Tibial nerve (tissue), 4 donors: ENCODE measurements at regions not wholly inside any gene's neighbourhood (a gene's known extent, or its start where the extent isn't known, plus 50 kb on each side); places are given as distances from the start of the nearest gene placed in this dataset.

Experiments
- EP300 ChIP-seq, 2 donors: sonication (generic); formaldehyde crosslinking; IDR thresholded peaks; one replicate each; pipeline ENCODE4 v1.6.1; 2017; ENCODE audit warnings: antibody characterized with exemption in 2 of 2, mild to moderate bottlenecking in 1 of 2
- POLR2A ChIP-seq, 2 donors: fragments of 450-650 bp; IDR thresholded peaks; one replicate each; pipeline ENCODE4 v1.6.1; 2017; ENCODE audit warnings: antibody characterized with exemption in 2 of 2, mild to moderate bottlenecking in 2 of 2, moderate library complexity in 2 of 2
- TF ChIP-seq, protein P1 (sequence below), 5 experiments: fragments of 200-600 bp in 3 of 5; fragments of 450-650 bp in 2 of 5; sonication (generic) in 3 of 5; IDR thresholded peaks; one replicate each; pipeline ENCODE4 v1.5.1; 2016 to 2019; ENCODE audit warnings: antibody characterized with exemption in 5 of 5, mild to moderate bottlenecking in 3 of 5, moderate library complexity in 2 of 5

DNA sequence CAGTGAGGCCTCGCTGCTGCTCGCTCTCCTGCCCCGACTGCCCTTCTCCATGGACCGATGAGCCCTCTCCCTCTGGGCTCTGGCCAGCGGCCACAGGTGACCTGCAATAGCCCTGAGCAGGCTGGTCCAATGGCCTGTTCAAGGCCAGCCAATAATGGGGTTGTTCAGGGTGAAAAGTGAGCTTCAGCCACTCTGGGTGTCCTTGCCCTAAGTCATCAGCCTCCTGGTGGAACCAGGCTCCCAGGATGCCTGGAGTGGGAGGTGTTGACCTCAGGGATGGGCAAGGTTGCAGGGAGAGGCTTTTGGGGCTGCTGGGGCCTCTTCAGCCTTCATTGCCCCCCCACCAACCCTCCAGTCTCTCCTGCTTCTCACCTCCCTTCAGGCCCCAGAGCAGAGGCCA is 79.7 kb downstream of the RFLNA start:
- TF ChIP-seq POLR2A (IDR thresholded peaks at IDR 0.05) (no peak), EP300 (IDR thresholded peaks at IDR 0.05) (no peak)
- TF ChIP-seq, protein P1, sequence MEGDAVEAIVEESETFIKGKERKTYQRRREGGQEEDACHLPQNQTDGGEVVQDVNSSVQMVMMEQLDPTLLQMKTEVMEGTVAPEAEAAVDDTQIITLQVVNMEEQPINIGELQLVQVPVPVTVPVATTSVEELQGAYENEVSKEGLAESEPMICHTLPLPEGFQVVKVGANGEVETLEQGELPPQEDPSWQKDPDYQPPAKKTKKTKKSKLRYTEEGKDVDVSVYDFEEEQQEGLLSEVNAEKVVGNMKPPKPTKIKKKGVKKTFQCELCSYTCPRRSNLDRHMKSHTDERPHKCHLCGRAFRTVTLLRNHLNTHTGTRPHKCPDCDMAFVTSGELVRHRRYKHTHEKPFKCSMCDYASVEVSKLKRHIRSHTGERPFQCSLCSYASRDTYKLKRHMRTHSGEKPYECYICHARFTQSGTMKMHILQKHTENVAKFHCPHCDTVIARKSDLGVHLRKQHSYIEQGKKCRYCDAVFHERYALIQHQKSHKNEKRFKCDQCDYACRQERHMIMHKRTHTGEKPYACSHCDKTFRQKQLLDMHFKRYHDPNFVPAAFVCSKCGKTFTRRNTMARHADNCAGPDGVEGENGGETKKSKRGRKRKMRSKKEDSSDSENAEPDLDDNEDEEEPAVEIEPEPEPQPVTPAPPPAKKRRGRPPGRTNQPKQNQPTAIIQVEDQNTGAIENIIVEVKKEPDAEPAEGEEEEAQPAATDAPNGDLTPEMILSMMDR (IDR thresholded peaks at IDR 0.05) = no peak
